GM12878 (cell line): ENCODE measurements at regions not wholly inside any gene's neighbourhood (a gene's known extent, or its start where the extent isn't known, plus 50 kb on each side); places are given as distances from the start of the nearest gene placed in this dataset.

Experiments
- ATAC-seq: fragments of 200-7000 bp; cut with Tn5 transposase; 3 replicates; pipeline ENCODE4 v1.9.1; 2020; ENCODE audit warnings: mild to moderate bottlenecking, moderate library complexity
- BruUV-seq: library from RNA; stranded (reverse); fragments of 400-500 nt; replicated peaks from 2 replicates; lab custom pipeline; 2021; lab: Mats Ljungman, UMichigan
- CTCF ChIA-PET: fragments of 300-600 bp; sonication (Branson Sonifier 250); formaldehyde crosslinking; extraction: SDS; loops from one replicate; lab custom pipeline; 2021; ENCODE audit warnings: inconsistent platforms; lab: Yijun Ruan, JAX
- POLR2A ChIA-PET: fragments of 350-600 bp; formaldehyde crosslinking; extraction: SDS; loops from one replicate; lab custom pipeline; 2021; ENCODE audit warnings: inconsistent platforms; lab: Charles Lee
- RAD21 ChIA-PET: fragments of 300-600 bp; sonication (Branson Sonifier 250); formaldehyde crosslinking; loops from one replicate; lab custom pipeline; 2023; ENCODE audit warnings: antibody characterized with exemption; ENCODE audit not compliant: unreplicated experiment; lab: Charles Lee
- SMC1A ChIA-PET: fragments of 300-600 bp; sonication (Branson Sonifier 250); formaldehyde crosslinking; loops from one replicate; lab custom pipeline; 2023; ENCODE audit not compliant: unreplicated experiment, uncharacterized antibody; lab: Charles Lee
- DNase-seq: peaks from one replicate; pipeline ENCODE4 v3.0.0-alpha.2; 2011; ENCODE audit warnings: low read depth, low spot score
- FAIRE-seq: peaks from 3 replicates; lab custom pipeline; 2011; peaks lifted over from hg19 to GRCh38; lab: Jason Lieb, UNC
- H2AFZ ChIP-seq: 2 replicates; pipeline ENCODE4 v1.6.0; 2011; ENCODE audit warnings: low read depth, low read length, control low read depth; ENCODE audit not compliant: control insufficient read depth
- H3K27ac ChIP-seq: 2 replicates; pipeline ENCODE4 v1.5.1; 2011; ENCODE audit warnings: control low read depth; ENCODE audit not compliant: control insufficient read depth, insufficient read depth
- H3K27me3 ChIP-seq, 2 experiments: replicated peaks in 1 of 2; 2 replicates each; pipeline versions ENCODE4 v1.6.0 to v1.6.1; 2011; ENCODE audit warnings: low read length in 1 of 2; ENCODE audit not compliant: control insufficient read depth in 2 of 2, insufficient read depth in 2 of 2
- H3K36me3 ChIP-seq, 2 experiments: 2 replicates each; pipeline ENCODE4 v1.5.1; 2011; ENCODE audit warnings: low read length in 1 of 2; ENCODE audit not compliant: control insufficient read depth in 2 of 2, insufficient read depth in 2 of 2
- H3K4me1 ChIP-seq: 2 replicates; pipeline ENCODE4 v1.6.1; 2011; ENCODE audit warnings: mild to moderate bottlenecking, low read length, moderate library complexity, mixed read lengths; ENCODE audit not compliant: control insufficient read depth, insufficient read depth
- H3K4me2 ChIP-seq: 2 replicates; pipeline ENCODE4 v1.6.0; 2011; ENCODE audit warnings: control low read depth; ENCODE audit not compliant: control insufficient read depth, insufficient read depth
- H3K4me3 ChIP-seq: fragments of 200-600 bp; sonication (generic); 2 replicates; pipeline ENCODE4 v1.5.1; 2016
- H3K79me2 ChIP-seq: 2 replicates; pipeline ENCODE4 v1.6.0; 2011; ENCODE audit warnings: low read length; ENCODE audit not compliant: control insufficient read depth, insufficient read depth
- H3K9ac ChIP-seq: 2 replicates; pipeline ENCODE4 v1.8.0; 2011; ENCODE audit warnings: low read length, control low read depth, mixed read lengths; ENCODE audit not compliant: control insufficient read depth, insufficient read depth
- H3K9me3 ChIP-seq: replicated peaks from 3 replicates; pipeline ENCODE4 v1.5.1; 2011; ENCODE audit warnings: mild to moderate bottlenecking, low read length; ENCODE audit not compliant: control insufficient read depth, insufficient read depth
- H4K20me1 ChIP-seq: 2 replicates; pipeline ENCODE4 v1.6.0; 2011; ENCODE audit not compliant: control insufficient read depth, insufficient read depth
- ATF7 ChIP-seq: fragments of 450-650 bp; IDR thresholded peaks from 2 replicates; pipeline ENCODE4 v1.6.1; 2016; ENCODE audit warnings: low read depth, mild to moderate bottlenecking
- CHD2 ChIP-seq: IDR thresholded peaks from 2 replicates; pipeline ENCODE4 v1.6.1; 2011; ENCODE audit warnings: low read depth, low read length, improper control_type of control experiment, borderline replicate concordance
- CHD4 ChIP-seq: fragments of 200-600 bp; sonication (generic); IDR thresholded peaks from 2 replicates; pipeline ENCODE4 v1.6.1; 2016; ENCODE audit warnings: mild to moderate bottlenecking
- EP300 ChIP-seq, 2 experiments: fragments of 150-350 bp in 1 of 2; IDR thresholded peaks; 2 replicates each; pipeline ENCODE4 v1.6.1; 2011 to 2012; ENCODE audit warnings: low read depth in 2 of 2, low read length in 2 of 2, borderline replicate concordance in 1 of 2, improper control_type of control experiment in 1 of 2, inconsistent platforms in 1 of 2; ENCODE audit not compliant: control insufficient read depth in 1 of 2
- FOS ChIP-seq: IDR thresholded peaks from 3 replicates; pipeline ENCODE4 v1.6.1; 2011; ENCODE audit warnings: borderline replicate concordance; ENCODE audit not compliant: insufficient read length; ENCODE audit errors: extremely low read depth
- IRF4 ChIP-seq: IDR thresholded peaks from 2 replicates; pipeline ENCODE4 v1.6.1; 2011; ENCODE audit warnings: low read depth, low read length
- NR2F1 ChIP-seq: fragments of 450-650 bp; conservative IDR thresholded peaks from 2 replicates; pipeline ENCODE4 v1.6.1; 2017; ENCODE audit warnings: mild to moderate bottlenecking
- POLR2AphosphoS5 ChIP-seq: IDR thresholded peaks from 2 replicates; pipeline ENCODE4 v1.6.1; 2011; ENCODE audit warnings: mild to moderate bottlenecking, low read length, inconsistent platforms
- whole genome bisulfite sequencing: methylation state at CpG from one replicate; pipeline ENCODE4 v1.1.6; 2016; ENCODE audit warnings: low lambda C conversion rate; ENCODE audit not compliant: insufficient replicate concordance, insufficient coverage; ENCODE audit errors: missing lambda C conversion rate; 5-methylcytosine and 5-hydroxymethylcytosine counted together
- in situ Hi-C: fragments of 300-500 bp; cut with MboI; formaldehyde crosslinking; loops from 9 replicates; pipeline ENCODE4 v1.14.3; 2018; ENCODE audit warnings: mixed read lengths
- intact Hi-C: fragments of 100-400 bp; cut with micrococcal nuclease; formaldehyde crosslinking; loops from one replicate; pipeline ENCODE4 v1.14.2; 2022; ENCODE audit not compliant: unreplicated experiment
- TF ChIP-seq, protein P1 (sequence below): fragments of 150-350 bp; IDR thresholded peaks from 2 replicates; pipeline ENCODE4 v1.6.1; 2016; ENCODE audit warnings: low read depth, low read length
- TF ChIP-seq, protein P2 (sequence below): fragments of 450-650 bp; formaldehyde crosslinking; IDR thresholded peaks from 2 replicates; pipeline ENCODE4 v1.4.0; 2022; ENCODE audit warnings: mild to moderate bottlenecking, moderate library complexity

GRCh38 chr6:139542351-139542750, 167.9 kb upstream of the CITED2 start:
- DNase-seq (no peak), ATAC-seq (no peak), FAIRE-seq (no peak)
- CTCF ChIA-PET, result no interaction called here
- no peak overlapping the region for H2AFZ ChIP-seq
- no peak for TF ChIP-seq CHD2
- no peak for TF ChIP-seq EP300 (IDR thresholded peaks at IDR 0.05; ENCODE audit: borderline replicate concordance in 1 of 2, control insufficient read depth in 1 of 2, low read depth in 2 of 2, low read length in 2 of 2)
- no peak for TF ChIP-seq FOS
- TF ChIP-seq CHD4, result no peak
- no TSS peak for BruUV-seq
- POLR2A ChIA-PET, result interaction anchor here (0.6 kb wide), 1 partner anchor 104 kb away, joined by 3 read pairs; no protein-coding TSS in a partner anchor
- H3K9ac ChIP-seq, result no peak overlapping the region
- WGBS, result 99% methylated on average over 3 of the region's 3 CpGs
- H3K36me3 ChIP-seq, result no peaks in the 10 kb centered on the region
- H3K4me1 ChIP-seq, result peaks cover 6% of the 10 kb centered on the region
- no peaks in the 10 kb centered on the region for H3K27me3 ChIP-seq
- no peak overlapping the region for H3K4me2 ChIP-seq
- no peaks in the 10 kb centered on the region for H3K79me2 ChIP-seq
- RAD21 ChIA-PET, result no interaction called here
- H3K4me3 ChIP-seq, result no peak overlapping the region
- SMC1A ChIA-PET, result no interaction called here
- H4K20me1 ChIP-seq, result no peaks in the 10 kb centered on the region
- in situ Hi-C loops, result no loop called here
- H3K27ac ChIP-seq, result no peak overlapping the region
- intact Hi-C loops, result no loop called here
- no peaks in the 10 kb centered on the region for H3K9me3 ChIP-seq

DNA sequence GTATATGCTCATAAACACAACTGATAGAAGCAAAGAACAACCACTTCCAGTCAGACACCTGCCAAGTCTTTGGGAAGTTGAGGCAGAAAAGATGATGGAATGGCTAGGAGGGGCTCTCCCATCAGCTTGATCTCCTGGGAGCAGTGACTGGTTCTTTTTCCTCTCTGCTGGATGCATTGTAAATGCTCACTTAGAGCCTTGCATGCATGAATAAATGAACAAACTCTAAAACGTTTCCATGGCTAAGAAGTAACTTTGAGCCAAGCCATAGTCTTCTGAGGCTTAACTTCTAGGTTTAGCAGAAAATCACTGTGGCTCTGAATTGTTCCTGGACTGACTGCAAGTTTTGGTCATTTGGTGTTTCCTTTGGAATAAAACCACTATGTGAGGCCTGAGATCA, 166.4 kb upstream of the CITED2 start:
- Histone ChIP-seq H3K4me3 (no peak overlapping the region), H4K20me1 (no peaks in the 10 kb centered on the region), H3K9me3 (no peaks in the 10 kb centered on the region), H3K79me2 (no peaks in the 10 kb centered on the region), H3K9ac (no peak overlapping the region), H3K4me2 (no peak overlapping the region), H2AFZ (no peak overlapping the region), H3K27ac (no peak overlapping the region), H3K27me3 (no peaks in the 10 kb centered on the region), H3K4me1 (peaks cover 6% of the 10 kb centered on the region), H3K36me3 (no peaks in the 10 kb centered on the region)
- POLR2A ChIA-PET, result no interaction called here
- CTCF ChIA-PET, result interaction anchor here (1.1 kb wide), 1 partner anchor 26 kb away, joined by 3 read pairs; no protein-coding TSS in a partner anchor
- SMC1A ChIA-PET, result interaction anchor here (1.7 kb wide), 1 partner anchor 10 kb away, joined by 6 read pairs; no protein-coding TSS in a partner anchor
- no peak for FAIRE-seq
- DNase-seq, result no peak
- in situ Hi-C loops (no loop called here), intact Hi-C loops (no loop called here)
- no TSS peak for BruUV-seq
- ATAC-seq, result no peak
- 0% methylated on average over 1 of the region's 1 CpG for WGBS
- no peak for TF ChIP-seq NR2F1
- TF ChIP-seq ATF7, result no peak
- TF ChIP-seq, protein P1, sequence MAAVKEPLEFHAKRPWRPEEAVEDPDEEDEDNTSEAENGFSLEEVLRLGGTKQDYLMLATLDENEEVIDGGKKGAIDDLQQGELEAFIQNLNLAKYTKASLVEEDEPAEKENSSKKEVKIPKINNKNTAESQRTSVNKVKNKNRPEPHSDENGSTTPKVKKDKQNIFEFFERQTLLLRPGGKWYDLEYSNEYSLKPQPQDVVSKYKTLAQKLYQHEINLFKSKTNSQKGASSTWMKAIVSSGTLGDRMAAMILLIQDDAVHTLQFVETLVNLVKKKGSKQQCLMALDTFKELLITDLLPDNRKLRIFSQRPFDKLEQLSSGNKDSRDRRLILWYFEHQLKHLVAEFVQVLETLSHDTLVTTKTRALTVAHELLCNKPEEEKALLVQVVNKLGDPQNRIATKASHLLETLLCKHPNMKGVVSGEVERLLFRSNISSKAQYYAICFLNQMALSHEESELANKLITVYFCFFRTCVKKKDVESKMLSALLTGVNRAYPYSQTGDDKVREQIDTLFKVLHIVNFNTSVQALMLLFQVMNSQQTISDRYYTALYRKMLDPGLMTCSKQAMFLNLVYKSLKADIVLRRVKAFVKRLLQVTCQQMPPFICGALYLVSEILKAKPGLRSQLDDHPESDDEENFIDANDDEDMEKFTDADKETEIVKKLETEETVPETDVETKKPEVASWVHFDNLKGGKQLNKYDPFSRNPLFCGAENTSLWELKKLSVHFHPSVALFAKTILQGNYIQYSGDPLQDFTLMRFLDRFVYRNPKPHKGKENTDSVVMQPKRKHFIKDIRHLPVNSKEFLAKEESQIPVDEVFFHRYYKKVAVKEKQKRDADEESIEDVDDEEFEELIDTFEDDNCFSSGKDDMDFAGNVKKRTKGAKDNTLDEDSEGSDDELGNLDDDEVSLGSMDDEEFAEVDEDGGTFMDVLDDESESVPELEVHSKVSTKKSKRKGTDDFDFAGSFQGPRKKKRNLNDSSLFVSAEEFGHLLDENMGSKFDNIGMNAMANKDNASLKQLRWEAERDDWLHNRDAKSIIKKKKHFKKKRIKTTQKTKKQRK, result no peak
- TF ChIP-seq, protein P2, sequence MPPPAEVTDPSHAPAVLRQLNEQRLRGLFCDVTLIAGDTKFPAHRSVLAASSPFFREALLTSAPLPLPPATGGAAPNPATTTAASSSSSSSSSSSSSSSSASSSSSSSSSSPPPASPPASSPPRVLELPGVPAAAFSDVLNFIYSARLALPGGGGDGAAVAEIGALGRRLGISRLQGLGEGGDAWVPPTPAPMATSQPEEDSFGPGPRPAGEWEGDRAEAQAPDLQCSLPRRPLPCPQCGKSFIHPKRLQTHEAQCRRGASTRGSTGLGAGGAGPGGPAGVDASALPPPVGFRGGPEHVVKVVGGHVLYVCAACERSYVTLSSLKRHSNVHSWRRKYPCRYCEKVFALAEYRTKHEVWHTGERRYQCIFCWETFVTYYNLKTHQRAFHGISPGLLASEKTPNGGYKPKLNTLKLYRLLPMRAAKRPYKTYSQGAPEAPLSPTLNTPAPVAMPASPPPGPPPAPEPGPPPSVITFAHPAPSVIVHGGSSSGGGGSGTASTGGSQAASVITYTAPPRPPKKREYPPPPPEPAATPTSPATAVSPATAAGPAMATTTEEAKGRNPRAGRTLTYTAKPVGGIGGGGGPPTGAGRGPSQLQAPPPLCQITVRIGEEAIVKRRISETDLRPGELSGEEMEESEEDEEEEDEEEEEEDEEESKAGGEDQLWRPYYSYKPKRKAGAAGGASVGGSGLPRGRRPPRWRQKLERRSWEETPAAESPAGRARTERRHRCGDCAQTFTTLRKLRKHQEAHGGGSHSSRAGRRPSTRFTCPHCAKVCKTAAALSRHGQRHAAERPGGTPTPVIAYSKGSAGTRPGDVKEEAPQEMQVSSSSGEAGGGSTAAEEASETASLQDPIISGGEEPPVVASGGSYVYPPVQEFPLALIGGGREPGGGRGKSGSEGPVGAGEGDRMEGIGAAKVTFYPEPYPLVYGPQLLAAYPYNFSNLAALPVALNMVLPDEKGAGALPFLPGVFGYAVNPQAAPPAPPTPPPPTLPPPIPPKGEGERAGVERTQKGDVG, result no peak
- no peak for TF ChIP-seq POLR2AphosphoS5
- no peak for TF ChIP-seq IRF4
- RAD21 ChIA-PET, result no interaction called here
